Hepatocyte (in vitro differentiated cells): ENCODE measurements at regions not wholly inside any gene's neighbourhood (a gene's known extent, or its start where the extent isn't known, plus 50 kb on each side); places are given as distances from the start of the nearest gene placed in this dataset.

Experiments
- DNase-seq: peaks from one replicate; pipeline ENCODE4 v3.0.0-alpha.2; 2016; ENCODE audit warnings: low spot score
- H2AFZ ChIP-seq: fragments of 200-600 bp; sonication (generic); 2 replicates; pipeline ENCODE4 v1.6.0; 2016; ENCODE audit warnings: antibody characterized with exemption, mild to moderate bottlenecking
- H3K27ac ChIP-seq: fragments of 200-600 bp; sonication (generic); 2 replicates; pipeline ENCODE4 v1.5.1; 2016; ENCODE audit warnings: mild to moderate bottlenecking
- H3K27me3 ChIP-seq: fragments of 200-600 bp; sonication (generic); 2 replicates; pipeline ENCODE4 v1.6.1; 2016
- H3K36me3 ChIP-seq: fragments of 200-600 bp; sonication (generic); replicated peaks from 2 replicates; pipeline ENCODE4 v1.5.1; 2016; ENCODE audit warnings: low read depth; ENCODE audit not compliant: insufficient read depth
- H3K4me1 ChIP-seq: fragments of 200-600 bp; sonication (generic); 2 replicates; pipeline ENCODE4 v1.5.1; 2016; ENCODE audit warnings: mild to moderate bottlenecking, moderate library complexity; ENCODE audit not compliant: insufficient read depth
- H3K4me2 ChIP-seq: fragments of 200-600 bp; sonication (generic); 2 replicates; pipeline ENCODE4 v1.6.0; 2016
- H3K4me3 ChIP-seq: fragments of 200-600 bp; sonication (generic); 2 replicates; pipeline ENCODE4 v1.5.1; 2016; ENCODE audit warnings: mild to moderate bottlenecking
- H3K79me2 ChIP-seq: fragments of 200-600 bp; sonication (generic); 2 replicates; pipeline ENCODE4 v1.6.0; 2017; ENCODE audit warnings: mild to moderate bottlenecking
- H3K9me2 ChIP-seq: fragments of 200-600 bp; sonication (generic); replicated peaks from 2 replicates; pipeline ENCODE4 v1.6.0; 2017; ENCODE audit warnings: mild to moderate bottlenecking; ENCODE audit not compliant: insufficient read depth
- H3K9me3 ChIP-seq: fragments of 200-600 bp; sonication (generic); 2 replicates; pipeline ENCODE4 v1.5.1; 2016; ENCODE audit warnings: low read depth, mild to moderate bottlenecking
- H4K20me1 ChIP-seq: fragments of 200-600 bp; sonication (generic); 2 replicates; pipeline ENCODE4 v1.6.0; 2016; ENCODE audit warnings: mild to moderate bottlenecking; ENCODE audit not compliant: insufficient read depth, poor library complexity, severe bottlenecking
- CTCF ChIP-seq: fragments of 200-600 bp; sonication (generic); IDR thresholded peaks from 2 replicates; pipeline ENCODE4 v1.5.1; 2016; ENCODE audit warnings: antibody characterized with exemption, mild to moderate bottlenecking; ENCODE audit not compliant: poor library complexity
- EZH2 ChIP-seq: fragments of 200-600 bp; sonication (generic); IDR thresholded peaks from 2 replicates; pipeline ENCODE4 v1.6.1; 2016; ENCODE audit warnings: antibody characterized with exemption, mild to moderate bottlenecking, borderline replicate concordance
- EZH2phosphoT487 ChIP-seq: fragments of 200-600 bp; sonication (generic); IDR thresholded peaks from one replicate; pipeline ENCODE4 v1.6.1; 2018; ENCODE audit warnings: antibody characterized with exemption, mild to moderate bottlenecking, low read depth, moderate library complexity; ENCODE audit not compliant: unreplicated experiment, severe bottlenecking
- WGBS: methylation state at CpG from one replicate; pipeline ENCODE4 v1.1.6; 2016; ENCODE audit warnings: low lambda C conversion rate; ENCODE audit errors: missing lambda C conversion rate; 5-methylcytosine and 5-hydroxymethylcytosine counted together

- no peak for DNase-seq
- Histone ChIP-seq H3K27ac (no peak overlapping the region), H3K4me2 (no peak overlapping the region), H3K27me3 (no peaks in the 10 kb centered on the region), H3K9me3 (no peaks in the 10 kb centered on the region), H4K20me1 (no peaks in the 10 kb centered on the region), H3K4me1 (no peaks in the 10 kb centered on the region), H3K4me3 (no peak overlapping the region), H3K36me3 (no peaks in the 10 kb centered on the region), H3K9me2 (no peaks in the 10 kb centered on the region), H3K79me2 (no peaks in the 10 kb centered on the region), H2AFZ (no peak overlapping the region)
- TF ChIP-seq EZH2: no peak
- WGBS: 60% methylated on average over 2 of the region's 2 CpGs
These were observed 495.8 kb upstream of the RORB start for GRCh38 chr9:74001382-74001781.

- H4K20me1 ChIP-seq: no peaks in the 10 kb centered on the region
- no peaks in the 10 kb centered on the region for H3K9me3 ChIP-seq
- no peak overlapping the region for H3K4me3 ChIP-seq
- H3K79me2 ChIP-seq: no peaks in the 10 kb centered on the region
- WGBS: 75% methylated on average over 2 of the region's 2 CpGs
- H3K27ac ChIP-seq: no peak overlapping the region
- TF ChIP-seq EZH2: no peak
- no peak for TF ChIP-seq EZH2phosphoT487
- peak; percentile 18 for TF ChIP-seq CTCF
- no peak for DNase-seq
- no peak overlapping the region for H2AFZ ChIP-seq
- H3K9me2 ChIP-seq: no peaks in the 10 kb centered on the region
- no peaks in the 10 kb centered on the region for H3K27me3 ChIP-seq
- H3K4me1 ChIP-seq: no peaks in the 10 kb centered on the region
- no peaks in the 10 kb centered on the region for H3K36me3 ChIP-seq
- no peak overlapping the region for H3K4me2 ChIP-seq
These were observed 490.2 kb upstream of the RORB start for GRCh38 chr9:74006935-74007334.

GRCh38 chr9:74007833-74008232, 489.3 kb upstream of the RORB start:
- Histone ChIP-seq H2AFZ (no peak overlapping the region), H3K27ac (no peak overlapping the region), H3K9me2 (no peaks in the 10 kb centered on the region), H3K27me3 (no peaks in the 10 kb centered on the region), H3K9me3 (no peaks in the 10 kb centered on the region), H3K4me1 (no peaks in the 10 kb centered on the region), H4K20me1 (no peaks in the 10 kb centered on the region), H3K4me3 (no peak overlapping the region), H3K79me2 (no peaks in the 10 kb centered on the region), H3K36me3 (no peaks in the 10 kb centered on the region), H3K4me2 (no peak overlapping the region)
- TF ChIP-seq CTCF (no peak), EZH2 (no peak), EZH2phosphoT487 (no peak)
- WGBS: 87% methylated on average over 3 of the region's 3 CpGs
- no peak for DNase-seq

GRCh38 chr9:74016004-74016403, 481.1 kb upstream of the RORB start:
- TF ChIP-seq EZH2phosphoT487 (no peak), EZH2 (no peak), CTCF (no peak)
- no peaks in the 10 kb centered on the region for H3K4me1 ChIP-seq
- DNase-seq: no peak
- H3K27me3 ChIP-seq: no peaks in the 10 kb centered on the region
- no peak overlapping the region for H3K4me3 ChIP-seq
- H4K20me1 ChIP-seq: no peaks in the 10 kb centered on the region
- H3K27ac ChIP-seq: no peak overlapping the region
- no peak overlapping the region for H3K4me2 ChIP-seq
- H3K79me2 ChIP-seq: no peaks in the 10 kb centered on the region
- H3K36me3 ChIP-seq: no peaks in the 10 kb centered on the region
- no peaks in the 10 kb centered on the region for H3K9me2 ChIP-seq
- H3K9me3 ChIP-seq: peaks cover 4% of the 10 kb centered on the region
- no peak overlapping the region for H2AFZ ChIP-seq
